Liver (tissue), 8 donors: ENCODE measurements at regions not wholly inside any gene's neighbourhood (a gene's known extent, or its start where the extent isn't known, plus 50 kb on each side); places are given as distances from the start of the nearest gene placed in this dataset.
A peak's percentile ranks its signal among the peaks of the same experiment; 100 is the strongest.

ENCODE experiments used
- DNase-seq: peaks from one replicate; pipeline ENCODE4 v3.0.0-alpha.2; 2017; ENCODE audit warnings: low spot score
- H3K27ac ChIP-seq, 2 donors: one replicate each; pipeline ENCODE4 v1.7.0; 2013; ENCODE audit warnings: inconsistent platforms in 2 of 2, low read length in 2 of 2, control low read depth in 1 of 2, low read depth in 1 of 2, mild to moderate bottlenecking in 1 of 2
- H3K27me3 ChIP-seq, 4 donors: one replicate each; pipeline versions ENCODE4 v1.6.1 to v1.7.0; 2013; ENCODE audit warnings: low read length in 3 of 4, inconsistent platforms in 1 of 4, mild to moderate bottlenecking in 1 of 4, moderate library complexity in 1 of 4; ENCODE audit not compliant: control insufficient read depth in 4 of 4, insufficient read depth in 4 of 4
- H3K36me3 ChIP-seq, 4 donors: one replicate each; pipeline versions ENCODE4 v1.6.1 to v1.7.0; 2013; ENCODE audit warnings: low read length in 3 of 4, mild to moderate bottlenecking in 3 of 4, low read depth in 1 of 4, moderate library complexity in 1 of 4; ENCODE audit not compliant: control insufficient read depth in 4 of 4, insufficient read depth in 3 of 4
- H3K4me1 ChIP-seq, 4 donors: one replicate each; pipeline versions ENCODE4 v1.6.1 to v1.7.0; 2013; ENCODE audit warnings: low read length in 3 of 4, mild to moderate bottlenecking in 3 of 4, moderate library complexity in 1 of 4; ENCODE audit not compliant: control insufficient read depth in 4 of 4, insufficient read depth in 4 of 4
- H3K4me3 ChIP-seq, 3 donors: one replicate each; pipeline versions ENCODE4 v1.6.1 to v1.7.0; 2013; ENCODE audit warnings: low read length in 3 of 3, control low read depth in 1 of 3, low read depth in 1 of 3, mild to moderate bottlenecking in 1 of 3
- H3K9ac ChIP-seq, 2 donors: one replicate each; pipeline ENCODE4 v1.7.0; 2013; ENCODE audit warnings: low read length in 2 of 2, mild to moderate bottlenecking in 2 of 2, moderate library complexity in 2 of 2, control low read depth in 1 of 2, low read depth in 1 of 2
- H3K9me3 ChIP-seq, 4 donors: one replicate each; pipeline versions ENCODE4 v1.6.1 to v1.7.0; 2013; ENCODE audit warnings: low read length in 3 of 4; ENCODE audit not compliant: control insufficient read depth in 4 of 4
- FOXA1 ChIP-seq: IDR thresholded peaks from 2 replicates; pipeline ENCODE4 v1.6.1; 2016; ENCODE audit warnings: antibody characterized with exemption
- FOXA2 ChIP-seq: IDR thresholded peaks from 2 replicates; pipeline ENCODE4 v1.6.1; 2016; ENCODE audit warnings: antibody characterized with exemption
- GABPA ChIP-seq, 2 donors: IDR thresholded peaks in 1 of 2; conservative IDR thresholded peaks in 1 of 2; 2 replicates each; pipeline ENCODE4 v1.6.1; 2016; ENCODE audit warnings: antibody characterized with exemption in 2 of 2, mild to moderate bottlenecking in 1 of 2, moderate library complexity in 1 of 2
- HNF4G ChIP-seq: IDR thresholded peaks from 2 replicates; pipeline ENCODE4 v1.6.1; 2016; ENCODE audit warnings: antibody characterized with exemption
- JUND ChIP-seq, 2 donors: IDR thresholded peaks; 2 replicates each; pipeline ENCODE4 v1.6.1; 2016; ENCODE audit warnings: antibody characterized with exemption in 2 of 2
- NR2F2 ChIP-seq: IDR thresholded peaks from 2 replicates; pipeline ENCODE4 v1.6.1; 2016; ENCODE audit warnings: antibody characterized with exemption
- RAD21 ChIP-seq, 2 donors: IDR thresholded peaks; 2 replicates each; pipeline ENCODE4 v1.6.1; 2016; ENCODE audit warnings: antibody characterized with exemption in 2 of 2, mild to moderate bottlenecking in 2 of 2
- RXRA ChIP-seq, 2 donors: IDR thresholded peaks; 2 replicates each; pipeline ENCODE4 v1.6.1; 2017 to 2018; ENCODE audit warnings: antibody characterized with exemption in 2 of 2, mild to moderate bottlenecking in 1 of 2
- SP1 ChIP-seq: IDR thresholded peaks from 2 replicates; pipeline ENCODE4 v1.6.1; 2018; ENCODE audit warnings: antibody characterized with exemption, mild to moderate bottlenecking
- YY1 ChIP-seq: IDR thresholded peaks from 2 replicates; pipeline ENCODE4 v1.6.1; 2016; ENCODE audit warnings: antibody characterized with exemption, mild to moderate bottlenecking
- WGBS: extraction: QIAGEN DNeasy Blood & Tissue Kit; methylation state at CpG from one replicate; pipeline ENCODE4 v1.1.7; 2013; 5-methylcytosine and 5-hydroxymethylcytosine counted together
- TF ChIP-seq, protein P1 (sequence below): fragments of 150-350 bp; IDR thresholded peaks from 2 replicates; pipeline ENCODE4 v1.5.1; 2017; ENCODE audit warnings: improper control_type of control experiment, low read depth, low read length; ENCODE audit not compliant: missing input control
- TF ChIP-seq, protein P2 (sequence below): IDR thresholded peaks from 2 replicates; pipeline ENCODE4 v1.6.1; 2016; ENCODE audit warnings: antibody characterized with exemption
- donor health status: healthy.
- donor health status: healthy.
- donor health status: healthy.
- donor health status: healthy.
- donor health status: healthy.

DNA sequence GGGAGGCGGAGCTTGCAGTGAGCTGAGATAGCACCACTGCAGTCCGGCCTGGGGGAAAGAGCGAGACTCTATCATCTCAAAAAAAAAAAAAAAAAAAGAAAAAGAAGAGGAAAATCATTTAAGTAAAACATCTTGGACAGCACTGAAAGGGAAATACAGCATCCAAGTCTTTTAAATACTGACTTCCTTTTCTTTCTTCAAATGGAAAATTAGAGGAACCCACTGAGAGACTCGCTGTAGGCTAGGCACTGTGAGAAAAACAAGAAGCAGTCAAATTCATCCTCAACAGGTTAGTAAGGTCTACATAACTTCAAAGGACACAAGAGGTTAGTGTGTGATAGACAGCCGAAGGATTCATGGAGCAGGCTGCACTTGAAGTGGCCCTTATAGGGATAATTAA, 243.7 kb downstream of the BLID start (continued):
- TF ChIP-seq, protein P1, sequence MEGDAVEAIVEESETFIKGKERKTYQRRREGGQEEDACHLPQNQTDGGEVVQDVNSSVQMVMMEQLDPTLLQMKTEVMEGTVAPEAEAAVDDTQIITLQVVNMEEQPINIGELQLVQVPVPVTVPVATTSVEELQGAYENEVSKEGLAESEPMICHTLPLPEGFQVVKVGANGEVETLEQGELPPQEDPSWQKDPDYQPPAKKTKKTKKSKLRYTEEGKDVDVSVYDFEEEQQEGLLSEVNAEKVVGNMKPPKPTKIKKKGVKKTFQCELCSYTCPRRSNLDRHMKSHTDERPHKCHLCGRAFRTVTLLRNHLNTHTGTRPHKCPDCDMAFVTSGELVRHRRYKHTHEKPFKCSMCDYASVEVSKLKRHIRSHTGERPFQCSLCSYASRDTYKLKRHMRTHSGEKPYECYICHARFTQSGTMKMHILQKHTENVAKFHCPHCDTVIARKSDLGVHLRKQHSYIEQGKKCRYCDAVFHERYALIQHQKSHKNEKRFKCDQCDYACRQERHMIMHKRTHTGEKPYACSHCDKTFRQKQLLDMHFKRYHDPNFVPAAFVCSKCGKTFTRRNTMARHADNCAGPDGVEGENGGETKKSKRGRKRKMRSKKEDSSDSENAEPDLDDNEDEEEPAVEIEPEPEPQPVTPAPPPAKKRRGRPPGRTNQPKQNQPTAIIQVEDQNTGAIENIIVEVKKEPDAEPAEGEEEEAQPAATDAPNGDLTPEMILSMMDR: no peak

DNA sequence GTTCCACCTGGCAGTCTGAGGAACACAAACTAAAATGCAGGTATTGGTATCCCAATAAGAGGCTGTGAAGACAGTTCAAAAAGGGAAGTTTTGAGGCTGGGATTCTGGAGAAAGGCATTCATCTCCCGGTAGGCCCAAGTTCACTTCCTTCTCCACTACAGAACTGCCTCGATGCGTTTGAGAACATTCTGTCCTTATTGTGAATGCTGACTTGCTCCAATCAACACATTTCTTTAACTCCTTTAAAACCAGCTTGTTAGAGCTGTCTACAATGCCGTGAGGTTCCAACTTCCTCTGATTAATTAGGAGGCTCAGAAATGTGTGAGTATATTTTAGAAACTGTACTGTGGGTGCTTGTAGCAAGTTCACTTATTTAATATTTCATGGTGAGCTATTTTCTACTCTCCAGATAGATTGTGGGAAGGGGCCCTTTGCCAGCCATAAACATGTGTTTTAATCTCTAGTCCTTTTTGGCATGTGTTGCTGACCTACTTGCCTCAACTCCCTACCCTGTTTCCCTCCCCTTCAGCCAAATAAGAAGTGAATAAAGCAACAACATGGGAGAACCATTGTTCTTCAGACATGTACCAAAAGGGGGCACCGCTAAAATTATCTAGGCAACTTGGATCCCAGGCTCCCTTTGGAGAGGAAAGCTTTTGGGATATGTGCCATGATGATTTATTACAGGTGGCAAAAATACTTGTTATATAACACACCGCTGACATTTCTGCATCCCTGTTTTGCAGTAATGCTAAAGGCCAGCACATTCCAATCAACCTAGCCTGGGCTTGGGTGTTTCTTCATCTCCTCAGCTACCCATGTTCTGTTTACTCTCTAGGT, 245.6 kb downstream of the BLID start:
- Histone ChIP-seq H3K36me3 (no peaks in the 10 kb centered on the region), H3K9ac (no peak overlapping the region), H3K9me3 (no peaks in the 10 kb centered on the region), H3K27ac (no peak overlapping the region), H3K4me3 (no peak overlapping the region), H3K4me1 (no peaks in the 10 kb centered on the region), H3K27me3 (no peaks in the 10 kb centered on the region)
- TF ChIP-seq, protein P1: no peak
- no peak for TF ChIP-seq FOXA2
- TF ChIP-seq FOXA1: no peak
- TF ChIP-seq, protein P2, sequence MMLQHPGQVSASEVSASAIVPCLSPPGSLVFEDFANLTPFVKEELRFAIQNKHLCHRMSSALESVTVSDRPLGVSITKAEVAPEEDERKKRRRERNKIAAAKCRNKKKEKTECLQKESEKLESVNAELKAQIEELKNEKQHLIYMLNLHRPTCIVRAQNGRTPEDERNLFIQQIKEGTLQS: no peak
- peak in 1 of 2 donors; percentile 30 for TF ChIP-seq RAD21 (IDR thresholded peaks at IDR 0.05)
- no peak for TF ChIP-seq GABPA (IDR thresholded peaks at IDR 0.05 in 1 of 2, conservative IDR thresholded peaks at IDR 0.05 in 1 of 2)
- TF ChIP-seq SP1: peak; percentile 16
- no peak for TF ChIP-seq RXRA (IDR thresholded peaks at IDR 0.05)
- TF ChIP-seq JUND (IDR thresholded peaks at IDR 0.05): no peak
- TF ChIP-seq NR2F2: no peak
- TF ChIP-seq YY1: no peak
- DNase-seq: no peak
- WGBS: 83% methylated on average over 6 of the region's 6 CpGs

DNA sequence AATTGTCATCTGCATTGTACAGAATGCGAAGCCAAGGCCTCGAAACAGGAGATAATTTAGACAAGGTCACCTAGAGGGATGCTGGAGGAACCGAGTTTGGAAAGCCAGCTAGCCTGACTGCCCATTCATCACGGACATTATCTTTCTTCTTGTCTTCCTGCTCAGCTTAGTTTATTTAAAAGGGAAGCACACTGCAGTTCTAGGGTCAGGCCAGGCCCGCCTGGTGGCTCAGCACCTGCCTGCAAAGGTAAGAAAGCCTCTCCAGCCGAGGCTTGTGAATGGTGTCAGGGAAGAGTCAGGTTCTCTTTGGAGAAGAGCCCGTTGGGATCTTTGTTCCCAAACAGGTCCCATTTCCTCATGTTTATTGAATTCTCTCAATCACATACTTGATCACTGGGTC, 246.5 kb downstream of the BLID start:
- Histone ChIP-seq H3K9ac (no peak overlapping the region), H3K4me1 (no peaks in the 10 kb centered on the region), H3K9me3 (no peaks in the 10 kb centered on the region), H3K27me3 (no peaks in the 10 kb centered on the region), H3K4me3 (no peak overlapping the region), H3K27ac (no peak overlapping the region), H3K36me3 (no peaks in the 10 kb centered on the region)
- WGBS: 68% methylated on average over 7 of the region's 7 CpGs
- no peak for TF ChIP-seq FOXA1
- TF ChIP-seq FOXA2: no peak
- TF ChIP-seq GABPA (IDR thresholded peaks at IDR 0.05 in 1 of 2, conservative IDR thresholded peaks at IDR 0.05 in 1 of 2): no peak
- no peak for TF ChIP-seq HNF4G
- DNase-seq: no peak
